SK-N-SH treated with all-trans-retinoic acid at 6 μM for 48 hours (cell line): ENCODE measurements at regions not wholly inside any gene's neighbourhood (a gene's known extent, or its start where the extent isn't known, plus 50 kb on each side); places are given as distances from the start of the nearest gene placed in this dataset.

Source experiments
- ATAC-seq: fragments of 200-7000 bp; cut with Tn5 transposase; 3 replicates; pipeline ENCODE4 v1.9.1; 2020; ENCODE audit warnings: mild to moderate bottlenecking, moderate library complexity
- ARNTL ChIP-seq: fragments of 450-650 bp; formaldehyde crosslinking; IDR thresholded peaks from 2 replicates; pipeline ENCODE4 v1.5.0; 2020; ENCODE audit warnings: low read depth, mild to moderate bottlenecking, moderate library complexity, borderline replicate concordance
- BACH2 ChIP-seq: fragments of 250-450 bp; sonication (Bioruptor Pico); IDR thresholded peaks from 2 replicates; pipeline ENCODE4 v1.9.0; 2021; ENCODE audit warnings: mild to moderate bottlenecking, borderline replicate concordance
- CREB5 ChIP-seq: fragments of 250-450 bp; sonication (Bioruptor Pico); IDR thresholded peaks from 2 replicates; pipeline ENCODE4 v1.5.1; 2020; ENCODE audit warnings: low read depth, mild to moderate bottlenecking, moderate library complexity
- CSDC2 ChIP-seq: fragments of 250-450 bp; sonication (Bioruptor Pico); IDR thresholded peaks from 2 replicates; pipeline ENCODE4 v1.5.0; 2020; ENCODE audit warnings: mild to moderate bottlenecking, moderate library complexity
- GLIS3 ChIP-seq: fragments of 250-450 bp; sonication (Bioruptor Pico); IDR thresholded peaks from 2 replicates; pipeline ENCODE4 v1.5.0; 2020; ENCODE audit warnings: mild to moderate bottlenecking, moderate library complexity
- ISL1 ChIP-seq: fragments of 250-450 bp; sonication (Bioruptor Pico); IDR thresholded peaks from 2 replicates; pipeline ENCODE4 v2.1.2; 2022; ENCODE audit warnings: mild to moderate bottlenecking, moderate library complexity
- OSR1 ChIP-seq: fragments of 250-450 bp; sonication (Bioruptor Pico); IDR thresholded peaks from 2 replicates; pipeline ENCODE4 v1.8.0; 2022; ENCODE audit warnings: moderate library complexity, mild to moderate bottlenecking, inconsistent platforms
- POU6F1 ChIP-seq: fragments of 250-450 bp; sonication (Bioruptor Pico); IDR thresholded peaks from 2 replicates; pipeline ENCODE4 v1.8.0; 2021; ENCODE audit warnings: low read depth, mild to moderate bottlenecking, moderate library complexity, borderline replicate concordance
- PPARA ChIP-seq: fragments of 250-450 bp; sonication (Bioruptor Pico); IDR thresholded peaks from 2 replicates; pipeline ENCODE4 v1.5.0; 2020; ENCODE audit warnings: mild to moderate bottlenecking, borderline replicate concordance
- RARB ChIP-seq: fragments of 250-450 bp; sonication (Bioruptor Pico); IDR thresholded peaks from 2 replicates; pipeline ENCODE4 v1.8.0; 2021; ENCODE audit warnings: mild to moderate bottlenecking, moderate library complexity
- SNAI2 ChIP-seq: fragments of 250-450 bp; sonication (Bioruptor Pico); IDR thresholded peaks from 2 replicates; pipeline ENCODE4 v1.5.0; 2020; ENCODE audit warnings: mild to moderate bottlenecking, moderate library complexity
- TCF4 ChIP-seq: fragments of 250-450 bp; sonication (Bioruptor Pico); IDR thresholded peaks from 2 replicates; pipeline ENCODE4 v1.8.0; 2021; ENCODE audit warnings: mild to moderate bottlenecking, moderate library complexity, borderline replicate concordance
- TOX ChIP-seq: fragments of 250-450 bp; sonication (Bioruptor Pico); IDR thresholded peaks from 2 replicates; pipeline ENCODE4 v1.8.0; 2021; ENCODE audit warnings: mild to moderate bottlenecking, moderate library complexity, borderline replicate concordance
- ZC3H10 ChIP-seq: fragments of 250-450 bp; sonication (Bioruptor Pico); IDR thresholded peaks from 2 replicates; pipeline ENCODE4 v1.5.1; 2021; ENCODE audit warnings: mild to moderate bottlenecking, moderate library complexity
- ZFP3 ChIP-seq: fragments of 250-450 bp; sonication (Bioruptor Pico); IDR thresholded peaks from 2 replicates; pipeline ENCODE4 v1.5.0; 2020; ENCODE audit warnings: mild to moderate bottlenecking, moderate library complexity
- ZFP30 ChIP-seq: fragments of 450-650 bp; formaldehyde crosslinking; IDR thresholded peaks from 2 replicates; pipeline ENCODE4 v1.5.0; 2022; ENCODE audit warnings: mild to moderate bottlenecking, moderate library complexity
- ZNF565 ChIP-seq: fragments of 450-650 bp; formaldehyde crosslinking; conservative IDR thresholded peaks from 2 replicates; pipeline ENCODE4 v1.5.0; 2020; ENCODE audit warnings: low read depth, mild to moderate bottlenecking, moderate library complexity
- ZNF70 ChIP-seq: fragments of 450-650 bp; formaldehyde crosslinking; IDR thresholded peaks from 2 replicates; pipeline ENCODE4 v1.5.0; 2020; ENCODE audit warnings: mild to moderate bottlenecking, moderate library complexity
- ZNF8 ChIP-seq: fragments of 450-650 bp; formaldehyde crosslinking; IDR thresholded peaks from 2 replicates; pipeline ENCODE4 v1.5.0; 2020; ENCODE audit warnings: mild to moderate bottlenecking, moderate library complexity
- TF ChIP-seq, protein P1 (sequence below): fragments of 250-450 bp; sonication (Bioruptor Pico); IDR thresholded peaks from 2 replicates; pipeline ENCODE4 v1.5.1; 2021; ENCODE audit warnings: mild to moderate bottlenecking, moderate library complexity
- TF ChIP-seq, protein P2 (sequence below): fragments of 250-450 bp; sonication (Bioruptor Pico); IDR thresholded peaks from 2 replicates; pipeline ENCODE4 v1.5.0; 2020; ENCODE audit warnings: mild to moderate bottlenecking, moderate library complexity

GRCh38 chr20:53662595-53662994 lies 69.0 kb upstream of the ZNF217 start:
- ATAC-seq, result no peak

DNA sequence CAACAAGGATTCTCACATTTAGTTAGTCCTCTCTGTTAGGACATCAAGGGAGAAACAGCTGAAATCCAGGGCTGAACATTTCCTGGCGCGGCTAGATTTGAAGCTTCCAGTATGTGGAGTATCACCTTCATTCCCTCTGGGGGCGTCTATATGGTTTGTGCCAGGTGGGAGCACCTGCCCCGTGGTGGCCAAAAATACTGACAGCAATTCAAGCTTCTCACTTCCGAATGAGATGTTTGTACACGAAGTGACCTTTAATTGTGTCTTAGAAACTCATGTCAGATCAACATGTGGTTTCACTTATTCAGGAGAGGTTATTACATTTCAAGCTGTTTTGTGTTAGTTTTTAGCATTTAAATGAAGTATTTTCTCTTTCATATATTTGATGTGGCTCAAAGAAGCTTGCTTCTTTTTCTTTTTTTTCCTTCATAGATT lies 67.3 kb upstream of the ZNF217 start:
- TF ChIP-seq SNAI2 (CRISPR knock-in tag) (no peak), ZNF565 (CRISPR knock-in tag) (no peak), ARNTL (CRISPR knock-in tag) (no peak), ZC3H10 (CRISPR knock-in tag) (no peak), POU6F1 (CRISPR knock-in tag) (no peak), PPARA (CRISPR knock-in tag) (no peak), CREB5 (CRISPR knock-in tag) (no peak), TCF4 (CRISPR knock-in tag) (no peak), ZNF70 (no peak), ZFP30 (CRISPR knock-in tag) (no peak), TOX (CRISPR knock-in tag) (no peak), ZFP3 (CRISPR knock-in tag) (no peak)
- TF ChIP-seq, protein P1, sequence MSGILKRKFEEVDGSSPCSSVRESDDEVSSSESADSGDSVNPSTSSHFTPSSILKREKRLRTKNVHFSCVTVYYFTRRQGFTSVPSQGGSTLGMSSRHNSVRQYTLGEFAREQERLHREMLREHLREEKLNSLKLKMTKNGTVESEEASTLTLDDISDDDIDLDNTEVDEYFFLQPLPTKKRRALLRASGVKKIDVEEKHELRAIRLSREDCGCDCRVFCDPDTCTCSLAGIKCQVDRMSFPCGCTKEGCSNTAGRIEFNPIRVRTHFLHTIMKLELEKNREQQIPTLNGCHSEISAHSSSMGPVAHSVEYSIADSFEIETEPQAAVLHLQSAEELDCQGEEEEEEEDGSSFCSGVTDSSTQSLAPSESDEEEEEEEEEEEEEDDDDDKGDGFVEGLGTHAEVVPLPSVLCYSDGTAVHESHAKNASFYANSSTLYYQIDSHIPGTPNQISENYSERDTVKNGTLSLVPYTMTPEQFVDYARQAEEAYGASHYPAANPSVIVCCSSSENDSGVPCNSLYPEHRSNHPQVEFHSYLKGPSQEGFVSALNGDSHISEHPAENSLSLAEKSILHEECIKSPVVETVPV, result no peak
- TF ChIP-seq, protein P2, sequence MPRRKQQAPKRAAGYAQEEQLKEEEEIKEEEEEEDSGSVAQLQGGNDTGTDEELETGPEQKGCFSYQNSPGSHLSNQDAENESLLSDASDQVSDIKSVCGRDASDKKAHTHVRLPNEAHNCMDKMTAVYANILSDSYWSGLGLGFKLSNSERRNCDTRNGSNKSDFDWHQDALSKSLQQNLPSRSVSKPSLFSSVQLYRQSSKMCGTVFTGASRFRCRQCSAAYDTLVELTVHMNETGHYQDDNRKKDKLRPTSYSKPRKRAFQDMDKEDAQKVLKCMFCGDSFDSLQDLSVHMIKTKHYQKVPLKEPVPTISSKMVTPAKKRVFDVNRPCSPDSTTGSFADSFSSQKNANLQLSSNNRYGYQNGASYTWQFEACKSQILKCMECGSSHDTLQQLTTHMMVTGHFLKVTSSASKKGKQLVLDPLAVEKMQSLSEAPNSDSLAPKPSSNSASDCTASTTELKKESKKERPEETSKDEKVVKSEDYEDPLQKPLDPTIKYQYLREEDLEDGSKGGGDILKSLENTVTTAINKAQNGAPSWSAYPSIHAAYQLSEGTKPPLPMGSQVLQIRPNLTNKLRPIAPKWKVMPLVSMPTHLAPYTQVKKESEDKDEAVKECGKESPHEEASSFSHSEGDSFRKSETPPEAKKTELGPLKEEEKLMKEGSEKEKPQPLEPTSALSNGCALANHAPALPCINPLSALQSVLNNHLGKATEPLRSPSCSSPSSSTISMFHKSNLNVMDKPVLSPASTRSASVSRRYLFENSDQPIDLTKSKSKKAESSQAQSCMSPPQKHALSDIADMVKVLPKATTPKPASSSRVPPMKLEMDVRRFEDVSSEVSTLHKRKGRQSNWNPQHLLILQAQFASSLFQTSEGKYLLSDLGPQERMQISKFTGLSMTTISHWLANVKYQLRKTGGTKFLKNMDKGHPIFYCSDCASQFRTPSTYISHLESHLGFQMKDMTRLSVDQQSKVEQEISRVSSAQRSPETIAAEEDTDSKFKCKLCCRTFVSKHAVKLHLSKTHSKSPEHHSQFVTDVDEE, result no peak
- ATAC-seq, result peak; percentile 62

More at GRCh38 chr20:53662595-53662994, 69.0 kb upstream of the ZNF217 start:
- TF ChIP-seq ZFP3 (CRISPR knock-in tag) (no peak), ZNF70 (no peak), PPARA (CRISPR knock-in tag) (no peak), ZC3H10 (CRISPR knock-in tag) (no peak)
- TF ChIP-seq, all 23 proteins: peak for 0

DNA sequence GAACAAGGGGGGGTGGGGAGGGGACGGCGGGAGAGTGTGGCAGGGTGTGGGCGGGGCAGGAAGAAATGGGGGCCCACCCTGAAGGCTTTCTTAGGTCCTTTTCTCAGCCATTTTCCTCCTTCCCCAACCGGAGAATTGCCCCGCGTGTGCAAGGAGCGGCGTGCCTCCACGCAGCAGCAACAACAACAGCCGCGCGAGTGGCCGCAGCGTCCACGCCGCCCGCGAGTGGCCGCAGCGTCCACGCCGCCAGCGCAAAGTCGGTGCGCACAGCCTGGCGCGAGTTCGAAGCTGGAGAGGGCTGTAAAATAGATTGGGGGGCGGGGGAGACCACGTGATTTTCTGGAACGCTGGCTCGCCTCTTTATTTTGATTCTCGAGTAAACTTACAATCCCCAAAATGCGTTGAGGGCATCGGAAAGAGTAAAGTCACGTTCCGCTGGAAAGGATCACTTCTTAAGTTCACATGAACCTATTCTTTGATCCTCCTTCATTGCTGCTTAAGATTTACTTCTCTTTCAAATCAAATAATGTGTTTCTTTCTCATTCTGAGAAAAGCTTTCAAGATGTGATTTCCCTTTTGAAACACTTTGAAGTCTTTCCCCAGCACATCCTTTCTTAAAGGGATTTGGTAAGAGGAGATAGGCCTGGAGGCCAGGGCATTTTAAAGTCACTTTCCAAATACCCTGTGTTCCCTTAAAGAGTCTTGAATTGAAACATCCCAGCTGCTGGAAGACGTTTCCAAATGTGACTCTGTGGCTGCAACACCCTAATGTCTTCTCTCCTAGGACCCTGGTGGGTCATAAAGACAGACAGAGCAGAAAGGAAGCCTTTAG lies 66.7 kb upstream of the ZNF217 start:
- ATAC-seq, result peak; percentile 26
- TF ChIP-seq ZNF8 (CRISPR knock-in tag) (no peak), OSR1 (CRISPR knock-in tag) (no peak), TOX (CRISPR knock-in tag) (no peak), BACH2 (CRISPR knock-in tag) (no peak), CREB5 (CRISPR knock-in tag) (no peak), ZFP3 (CRISPR knock-in tag) (no peak), SNAI2 (CRISPR knock-in tag) (no peak), ZNF565 (CRISPR knock-in tag) (no peak), RARB (CRISPR knock-in tag) (no peak), ZFP30 (CRISPR knock-in tag) (no peak), GLIS3 (CRISPR knock-in tag) (no peak), CSDC2 (CRISPR knock-in tag) (no peak), ISL1 (CRISPR knock-in tag) (no peak), ZC3H10 (CRISPR knock-in tag) (no peak), TCF4 (CRISPR knock-in tag) (no peak), PPARA (CRISPR knock-in tag) (no peak), ARNTL (CRISPR knock-in tag) (no peak)
- TF ChIP-seq, protein P1, result no peak
- TF ChIP-seq, protein P2, result no peak
